HCT116 (cell line): ENCODE measurements at regions not wholly inside any gene's neighbourhood (a gene's known extent, or its start where the extent isn't known, plus 50 kb on each side); places are given as distances from the start of the nearest gene placed in this dataset.

Source experiments
- ATAC-seq: fragments of 200-7000 bp; cut with Tn5 transposase; 2 replicates; pipeline ENCODE4 v1.9.1; 2020; ENCODE audit warnings: mild to moderate bottlenecking, moderate library complexity
- BruUV-seq: library from RNA; stranded (reverse); fragments of 400-500 nt; replicated peaks from 2 replicates; lab custom pipeline; 2021; lab: Mats Ljungman, UMichigan
- CTCF ChIA-PET: fragments of 300-600 bp; sonication (Branson Sonifier 250); formaldehyde crosslinking; loops from one replicate; lab custom pipeline; 2021; ENCODE audit warnings: antibody characterized with exemption; lab: Charles Lee
- POLR2A ChIA-PET: fragments of 300-600, 350-600 bp; sonication (Branson Sonifier 250); formaldehyde crosslinking; loops from one replicate; lab custom pipeline; 2021; ENCODE audit warnings: antibody characterized with exemption; lab: Charles Lee
- RAD21 ChIA-PET, 2 experiments: fragments of 300-600 bp; sonication (Branson Sonifier 250); formaldehyde crosslinking; loops; one replicate each; lab custom pipeline; 2023; ENCODE audit warnings: low total read pairs in 2 of 2; ENCODE audit not compliant: uncharacterized antibody in 2 of 2, unreplicated experiment in 2 of 2, low non-redundant PET in 1 of 2; lab: Charles Lee
- DNase-seq: peaks from one replicate; pipeline ENCODE4 v3.0.0-alpha.2; 2010; ENCODE audit warnings: low read depth, low spot score
- H2AFZ ChIP-seq: fragments of 200-600 bp; shearing (Covaris generic), sonication (generic); 2 replicates; pipeline ENCODE4 v1.6.1; 2017; ENCODE audit warnings: low read depth, mixed run types, mixed read lengths, antibody characterized with exemption, low read length; ENCODE audit not compliant: poor library complexity, severe bottlenecking
- H3K27ac ChIP-seq: 2 replicates; pipeline ENCODE4 v1.5.1; 2012; ENCODE audit warnings: low read depth, low read length
- H3K27me3 ChIP-seq: fragments of 200-600 bp; sonication (generic); 2 replicates; pipeline ENCODE4 v1.6.1; 2016; ENCODE audit warnings: mixed run types, low read length, mixed read lengths; ENCODE audit not compliant: insufficient read depth
- H3K36me3 ChIP-seq, 2 experiments: fragments of 200-500 bp in 1 of 2; fragments of 200-600 bp in 1 of 2; sonication (Bioruptor generic) in 1 of 2; sonication (generic) in 1 of 2; 2 replicates each; pipeline versions ENCODE4 v1.5.1 to v1.6.1; 2014 to 2016; ENCODE audit warnings: low read length in 2 of 2, inconsistent platforms in 1 of 2, mixed read lengths in 1 of 2, mixed run types in 1 of 2; ENCODE audit not compliant: insufficient read depth in 2 of 2, control insufficient read depth in 1 of 2
- H3K4me1 ChIP-seq, 2 experiments: fragments of 200-600 bp in 1 of 2; sonication (generic) in 1 of 2; 2 replicates each; pipeline versions ENCODE4 v1.5.1 to v1.6.1; 2012 to 2017; ENCODE audit warnings: low read length in 2 of 2, inconsistent platforms in 1 of 2, mild to moderate bottlenecking in 1 of 2, mixed read lengths in 1 of 2, mixed run types in 1 of 2, moderate library complexity in 1 of 2; ENCODE audit not compliant: insufficient read depth in 2 of 2, control insufficient read depth in 1 of 2
- H3K4me2 ChIP-seq: fragments of 200-600 bp; sonication (generic); 2 replicates; pipeline ENCODE4 v1.6.1; 2017; ENCODE audit warnings: mixed run types, low read length, mixed read lengths
- H3K4me3 ChIP-seq, 2 experiments: fragments of 200-600 bp in 1 of 2; sonication (generic) in 1 of 2; replicated peaks in 1 of 2; 2 replicates each; pipeline ENCODE4 v1.5.1; 2011 to 2016; ENCODE audit warnings: low read length in 2 of 2, control low read depth in 1 of 2, low read depth in 1 of 2, mild to moderate bottlenecking in 1 of 2, mixed read lengths in 1 of 2, mixed run types in 1 of 2
- H3K79me2 ChIP-seq: fragments of 200-600 bp; sonication (generic); 2 replicates; pipeline ENCODE4 v1.6.1; 2017; ENCODE audit warnings: mild to moderate bottlenecking, mixed run types, low read length, moderate library complexity, mixed read lengths; ENCODE audit not compliant: insufficient read depth
- H3K9ac ChIP-seq: fragments of 200-600 bp; sonication (generic); 2 replicates; pipeline ENCODE4 v1.6.1; 2016; ENCODE audit warnings: low read length, mixed read lengths
- H3K9me2 ChIP-seq: fragments of 200-600 bp; sonication (generic), shearing (Covaris generic); 2 replicates; pipeline ENCODE4 v1.6.1; 2017; ENCODE audit warnings: mixed run types, mild to moderate bottlenecking, moderate library complexity; ENCODE audit not compliant: insufficient read depth
- H3K9me3 ChIP-seq, 2 experiments: fragments of 200-500 bp in 1 of 2; fragments of 200-600 bp in 1 of 2; sonication (Bioruptor generic) in 1 of 2; sonication (generic) in 1 of 2; 2 replicates each; pipeline ENCODE4 v1.6.1; 2014 to 2017; ENCODE audit warnings: low read length in 2 of 2, mixed read lengths in 2 of 2, inconsistent platforms in 1 of 2, low read depth in 1 of 2, mild to moderate bottlenecking in 1 of 2, mixed run types in 1 of 2, moderate library complexity in 1 of 2; ENCODE audit not compliant: control insufficient read depth in 1 of 2, insufficient read depth in 1 of 2
- H4K20me1 ChIP-seq: fragments of 200-600 bp; sonication (generic), shearing (Covaris generic); 2 replicates; pipeline ENCODE4 v1.6.1; 2017; ENCODE audit warnings: mixed run types, mild to moderate bottlenecking, moderate library complexity; ENCODE audit not compliant: insufficient read depth
- ELF1 ChIP-seq: IDR thresholded peaks from 2 replicates; pipeline ENCODE4 v1.6.1; 2012; ENCODE audit warnings: low read depth, borderline replicate concordance
- EZH2phosphoT487 ChIP-seq: fragments of 200-600 bp; IDR thresholded peaks from 2 replicates; pipeline ENCODE4 v1.6.1; 2018; ENCODE audit warnings: antibody characterized with exemption, borderline replicate concordance
- JUND ChIP-seq: IDR thresholded peaks from 2 replicates; pipeline ENCODE4 v1.6.1; 2012
- POLR2A ChIP-seq: IDR thresholded peaks from 2 replicates; pipeline ENCODE4 v1.7.0; 2011; ENCODE audit warnings: borderline replicate concordance; ENCODE audit not compliant: insufficient read depth, insufficient read length; ENCODE audit errors: extremely low read depth
- RAD21 ChIP-seq: IDR thresholded peaks from 2 replicates; pipeline ENCODE4 v1.6.1; 2012; ENCODE audit warnings: low read depth, mild to moderate bottlenecking
- REST ChIP-seq: IDR thresholded peaks from 2 replicates; pipeline ENCODE4 v1.6.1; 2012; ENCODE audit warnings: low read depth
- SIN3A ChIP-seq: IDR thresholded peaks from 2 replicates; pipeline ENCODE4 v1.6.1; 2012; ENCODE audit warnings: low read depth
- TCF7L2 ChIP-seq: IDR thresholded peaks from 2 replicates; pipeline ENCODE4 v1.7.0; 2011; ENCODE audit warnings: borderline replicate concordance, inconsistent platforms; ENCODE audit not compliant: insufficient read depth, insufficient read length; ENCODE audit errors: extremely low read depth
- YY1 ChIP-seq: IDR thresholded peaks from 2 replicates; pipeline ENCODE4 v1.6.1; 2011; ENCODE audit warnings: low read length, low read depth, moderate library complexity, mild to moderate bottlenecking; ENCODE audit not compliant: insufficient replicate concordance; ENCODE audit errors: extremely low read depth
- ZFX ChIP-seq: fragments of 450-650 bp; IDR thresholded peaks from 2 replicates; pipeline ENCODE4 v1.6.1; 2017
- intact Hi-C: fragments of 100-400 bp; cut with micrococcal nuclease; formaldehyde crosslinking; loops from 2 replicates; pipeline ENCODE4 v1.10.0; 2022

GRCh38 chr6:74731931-74732330, 473.9 kb downstream of the COL12A1 start:
- ChIA-PET CTCF (no interaction called here), POLR2A (no interaction called here), RAD21 (no interaction called here)
- Histone ChIP-seq H3K9me2 (no peaks in the 10 kb centered on the region), H3K27ac (no peak overlapping the region), H3K9me3 (no peaks in the 10 kb centered on the region), H3K9ac (no peak overlapping the region), H3K4me2 (no peak overlapping the region), H3K4me1 (no peaks in the 10 kb centered on the region), H2AFZ (no peak overlapping the region), H3K79me2 (no peaks in the 10 kb centered on the region), H3K36me3 (no peaks in the 10 kb centered on the region), H4K20me1 (no peaks in the 10 kb centered on the region), H3K4me3 (no peak overlapping the region), H3K27me3 (no peaks in the 10 kb centered on the region)
- TF ChIP-seq RAD21 (no peak), POLR2A (no peak), JUND (no peak), REST (no peak), SIN3A (no peak), TCF7L2 (no peak), ZFX (no peak)
- DNase-seq (no peak), ATAC-seq (no peak)
- BruUV-seq = no TSS peak
- intact Hi-C loops = no loop called here

GRCh38 chr6:74731204-74731603, 474.6 kb downstream of the COL12A1 start:
- H2AFZ ChIP-seq = no peak overlapping the region
- no peaks in the 10 kb centered on the region for H3K79me2 ChIP-seq
- H3K27ac ChIP-seq = no peak overlapping the region
- POLR2A ChIA-PET = no interaction called here
- H3K27me3 ChIP-seq = no peaks in the 10 kb centered on the region
- H3K4me3 ChIP-seq = no peak overlapping the region
- intact Hi-C loops = no loop called here
- no peaks in the 10 kb centered on the region for H3K4me1 ChIP-seq
- no peaks in the 10 kb centered on the region for H3K36me3 ChIP-seq
- no peaks in the 10 kb centered on the region for H4K20me1 ChIP-seq
- H3K9me3 ChIP-seq = no peaks in the 10 kb centered on the region
- no TSS peak for BruUV-seq
- RAD21 ChIA-PET = no interaction called here
- no peak for ATAC-seq
- CTCF ChIA-PET = no interaction called here
- DNase-seq = no peak
- no peaks in the 10 kb centered on the region for H3K9me2 ChIP-seq
- TF ChIP-seq EZH2phosphoT487 (no peak), ELF1 (no peak), YY1 (no peak)
- no peak overlapping the region for H3K9ac ChIP-seq
- H3K4me2 ChIP-seq = no peak overlapping the region
